ENCODE measurements at regions not wholly inside any gene's neighbourhood (a gene's known extent, or its start where the extent isn't known, plus 50 kb on each side); places are given as distances from the start of the nearest gene placed in this dataset.
A peak's percentile ranks its signal among the peaks of the same experiment; 100 is the strongest.

GRCh38 chr18:5091741-5092140, 105.3 kb downstream of the AKAIN1 start:
- DNase-seq (ENCODE audit: low read depth): no peak

- no peak for DNase-seq (ENCODE audit: low read depth)
Measured at GRCh38 chr18:5075297-5075696, 121.8 kb downstream of the AKAIN1 start.

- DNase-seq (ENCODE audit: low read depth): no peak
Measured at GRCh38 chr18:5073026-5073944, 123.8 kb downstream of the AKAIN1 start.

GRCh38 chr18:5068851-5069250, 128.2 kb downstream of the AKAIN1 start:
- DNase-seq (ENCODE audit: low read depth): no peak

GRCh38 chr18:5066380-5066977, 130.6 kb downstream of the AKAIN1 start:
- no peak for DNase-seq (ENCODE audit: low read depth)

GRCh38 chr18:5065615-5066014, 131.4 kb downstream of the AKAIN1 start:
- no peak for DNase-seq (ENCODE audit: low read depth)

- DNase-seq (ENCODE audit: low read depth): no peak
Measured at GRCh38 chr18:5064841-5065370, 132.2 kb downstream of the AKAIN1 start.

- no peak for DNase-seq (ENCODE audit: low read depth)
Measured at GRCh38 chr18:5061785-5062184, 135.3 kb downstream of the AKAIN1 start.

GRCh38 chr18:5060543-5060942, 136.5 kb downstream of the AKAIN1 start:
- DNase-seq (ENCODE audit: low read depth): no peak

GRCh38 chr18:5059696-5060032, 137.4 kb downstream of the AKAIN1 start:
- DNase-seq (ENCODE audit: low read depth): no peak

- DNase-seq (ENCODE audit: low read depth): no peak
Measured at GRCh38 chr18:5058768-5059695, 138.0 kb downstream of the AKAIN1 start.

- DNase-seq (ENCODE audit: low read depth): peak; percentile 10
Measured at GRCh38 chr18:5057386-5058348, 139.4 kb downstream of the AKAIN1 start.

GRCh38 chr18:5052491-5052890, 144.6 kb downstream of the AKAIN1 start:
- no peak for DNase-seq (ENCODE audit: low read depth)

- DNase-seq (ENCODE audit: low read depth): no peak
Measured at GRCh38 chr18:5051207-5051606, 145.8 kb downstream of the AKAIN1 start.

- no peak for DNase-seq (ENCODE audit: low read depth)
Measured at GRCh38 chr18:5049124-5049523, 147.9 kb downstream of the AKAIN1 start.

- no peak for DNase-seq (ENCODE audit: low read depth)
Measured at GRCh38 chr18:5040476-5040875, 156.6 kb downstream of the AKAIN1 start.

- no peak for DNase-seq (ENCODE audit: low read depth)
Measured at GRCh38 chr18:5036523-5036922, 160.5 kb downstream of the AKAIN1 start.

- no peak for DNase-seq (ENCODE audit: low read depth)
Measured at GRCh38 chr18:5031216-5031615, 165.8 kb downstream of the AKAIN1 start.

GRCh38 chr18:5030636-5031035, 166.4 kb downstream of the AKAIN1 start:
- no peak for DNase-seq (ENCODE audit: low read depth)

- no peak for DNase-seq (ENCODE audit: low read depth)
Measured at GRCh38 chr18:5029592-5029991, 167.5 kb downstream of the AKAIN1 start.

GRCh38 chr18:5024741-5025140, 172.3 kb downstream of the AKAIN1 start:
- DNase-seq (ENCODE audit: low read depth): no peak

Data from T follicular helper cell (primary cell).